ENCODE measurements at regions not wholly inside any gene's neighbourhood (a gene's known extent, or its start where the extent isn't known, plus 50 kb on each side); places are given as distances from the start of the nearest gene placed in this dataset.
"Not testable (repeated sequence)": the region's sequence is repeated elsewhere in the genome, so short reads cannot be mapped to it uniquely, and the experiment has no call there.

DNA sequence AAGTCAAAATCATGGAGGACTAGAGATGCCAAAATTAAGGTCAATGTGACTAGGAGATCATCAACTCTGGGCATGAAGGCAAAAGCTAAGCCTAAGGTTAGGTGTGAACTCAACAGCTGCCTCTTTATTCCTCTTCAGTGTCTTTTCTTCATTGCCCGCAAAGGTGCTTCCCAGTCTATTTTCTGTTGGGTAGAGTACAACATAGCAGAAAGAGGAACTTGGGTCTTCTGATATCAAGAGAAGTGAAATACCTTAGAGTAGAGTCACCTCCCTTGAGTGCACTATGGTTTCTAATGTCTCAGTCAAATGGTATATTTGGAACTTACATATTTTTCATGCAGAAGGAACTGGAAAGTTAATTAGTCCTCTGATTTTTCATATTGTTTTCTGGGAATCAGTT, 122.5 kb upstream of the GRIN3A start:
- Histone ChIP-seq H4K20me1 (no peaks in the 10 kb centered on the region), H3K27ac (no peak overlapping the region), H3K27me3 (no peaks in the 10 kb centered on the region), H3K4me1 (no peaks in the 10 kb centered on the region), H3K4me3 (no peak overlapping the region), H3K36me3 (no peaks in the 10 kb centered on the region), H3K4me2 (no peak overlapping the region), H3K9me3 (replicated peaks in 1 of 11) (no peaks in the 10 kb centered on the region), H3K9ac (no peak overlapping the region)
- TF ChIP-seq Cebpa-rat (IDR thresholded peaks at IDR 0.05), result no peak

DNA sequence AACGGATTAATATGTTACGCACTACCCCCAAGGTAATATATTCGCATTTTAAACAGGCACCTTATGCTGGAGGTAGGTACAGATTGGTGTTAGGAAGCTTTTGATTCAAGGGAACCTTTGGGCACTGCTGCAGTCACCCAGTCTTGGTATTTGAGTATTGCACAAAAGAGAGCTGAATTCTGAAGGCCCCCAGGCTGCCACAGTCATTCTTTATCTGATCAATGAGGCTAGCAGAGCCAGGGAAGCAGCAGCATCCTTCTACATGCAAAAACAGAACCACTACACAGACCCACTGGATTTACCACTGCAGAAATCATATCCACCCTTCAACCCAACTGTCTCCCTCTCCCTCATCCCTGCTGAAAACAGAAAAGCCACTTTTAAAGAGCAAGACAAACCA, 121.2 kb upstream of the GRIN3A start:
- no peaks in the 10 kb centered on the region for H4K20me1 ChIP-seq
- no peaks in the 10 kb centered on the region for H3K4me1 ChIP-seq
- H3K27ac ChIP-seq, result no peak overlapping the region
- no peaks in the 10 kb centered on the region for H3K27me3 ChIP-seq
- H3K9ac ChIP-seq, result no peak overlapping the region
- H3K9me3 ChIP-seq (replicated peaks in 1 of 11), result no peaks in the 10 kb centered on the region
- no peak overlapping the region for H3K4me2 ChIP-seq
- no peak overlapping the region for H3K4me3 ChIP-seq
- TF ChIP-seq Cebpa-rat (IDR thresholded peaks at IDR 0.05), result no peak
- no peaks in the 10 kb centered on the region for H3K36me3 ChIP-seq

DNA sequence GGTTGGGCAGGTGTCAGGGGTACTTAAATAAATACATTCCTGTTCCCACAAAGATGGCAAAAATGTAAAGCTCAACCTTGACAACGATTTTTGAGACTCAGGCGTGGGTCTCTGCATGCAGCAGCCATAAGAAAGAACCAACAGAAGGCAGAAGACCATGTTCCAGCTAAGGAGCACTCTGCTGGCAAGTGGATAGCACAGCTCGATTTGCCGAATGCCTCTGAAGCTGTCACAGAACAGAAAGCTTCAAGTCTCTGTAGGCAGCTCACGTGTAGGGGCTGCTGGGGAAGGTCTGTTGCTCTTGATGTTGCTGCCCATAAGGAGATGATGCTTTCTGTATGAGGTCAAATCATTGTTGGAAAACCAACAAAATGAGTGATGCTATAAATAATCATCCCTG, 119.6 kb upstream of the GRIN3A start:
- Histone ChIP-seq H3K27me3 (no peaks in the 10 kb centered on the region), H3K4me2 (no peak overlapping the region), H3K4me3 (no peak overlapping the region), H4K20me1 (no peaks in the 10 kb centered on the region), H3K36me3 (no peaks in the 10 kb centered on the region), H3K9me3 (replicated peaks in 1 of 11) (no peaks in the 10 kb centered on the region), H3K9ac (no peak overlapping the region), H3K27ac (no peak overlapping the region), H3K4me1 (no peaks in the 10 kb centered on the region)
- no peak for TF ChIP-seq Cebpa-rat (IDR thresholded peaks at IDR 0.05)

DNA sequence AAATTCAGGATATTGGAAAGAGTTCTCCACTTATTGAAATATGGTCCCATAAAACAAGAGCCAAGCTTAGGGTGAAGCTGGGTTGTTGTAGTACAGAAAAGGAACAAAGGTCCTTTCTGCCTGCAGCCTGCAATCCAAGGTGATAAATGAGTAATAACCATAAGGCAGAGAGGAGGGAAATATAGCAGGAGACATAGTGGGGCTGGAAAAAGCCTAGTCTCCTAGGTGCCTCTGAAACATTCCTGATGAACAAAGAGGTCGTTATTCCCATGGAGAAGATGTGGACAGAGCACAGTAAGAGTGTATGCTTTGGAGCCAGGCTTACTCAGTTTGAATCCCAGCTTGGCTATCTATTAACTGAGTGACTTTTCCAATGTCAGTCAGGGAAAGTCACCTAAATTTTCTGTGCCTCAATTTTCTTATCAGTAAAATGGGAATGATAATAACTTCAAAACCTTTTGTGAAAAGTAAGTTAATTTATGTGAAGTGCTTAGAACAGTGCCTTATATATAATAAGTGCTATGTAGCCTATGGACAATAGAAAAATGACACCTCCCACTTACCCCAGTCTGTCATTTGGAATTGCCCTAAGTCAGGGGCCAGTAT, 110.8 kb upstream of the GRIN3A start:
- no peak for TF ChIP-seq Cebpa-rat (IDR thresholded peaks at IDR 0.05)
- no peaks in the 10 kb centered on the region for H3K27me3 ChIP-seq
- H3K27ac ChIP-seq, result no peak overlapping the region
- H3K4me1 ChIP-seq, result no peaks in the 10 kb centered on the region
- no peak overlapping the region for H3K9ac ChIP-seq
- H3K4me2 ChIP-seq, result no peak overlapping the region
- no peaks in the 10 kb centered on the region for H3K36me3 ChIP-seq
- no peak overlapping the region for H3K4me3 ChIP-seq
- H3K9me3 ChIP-seq (replicated peaks in 1 of 11), result no peaks in the 10 kb centered on the region; a peak in 2 of 22 replicates
- H4K20me1 ChIP-seq, result no peaks in the 10 kb centered on the region

DNA sequence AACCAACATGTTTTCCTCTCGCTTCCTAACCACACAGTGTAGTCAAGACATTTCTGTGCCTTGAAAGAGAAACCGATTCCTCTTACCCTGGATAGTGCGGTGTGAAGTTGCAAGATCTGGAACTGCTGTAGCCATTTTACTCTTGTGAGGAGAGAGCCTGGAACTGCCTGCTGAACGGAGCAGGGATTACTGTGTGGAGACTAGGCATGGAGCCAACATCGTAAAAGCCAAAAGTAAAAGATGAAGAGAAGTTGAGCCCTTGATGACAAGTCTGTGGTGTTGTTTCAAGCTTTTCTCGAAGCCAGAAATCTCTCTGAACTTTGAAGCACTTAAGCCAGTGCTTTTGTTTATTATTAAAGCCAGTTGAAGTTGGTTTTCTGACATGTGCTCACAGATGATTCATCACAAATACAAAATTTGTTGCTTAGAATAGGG, 110.1 kb upstream of the GRIN3A start:
- H3K4me2 ChIP-seq, result no peak overlapping the region
- no peaks in the 10 kb centered on the region for H4K20me1 ChIP-seq
- no peak for TF ChIP-seq Cebpa-rat (IDR thresholded peaks at IDR 0.05)

DNA sequence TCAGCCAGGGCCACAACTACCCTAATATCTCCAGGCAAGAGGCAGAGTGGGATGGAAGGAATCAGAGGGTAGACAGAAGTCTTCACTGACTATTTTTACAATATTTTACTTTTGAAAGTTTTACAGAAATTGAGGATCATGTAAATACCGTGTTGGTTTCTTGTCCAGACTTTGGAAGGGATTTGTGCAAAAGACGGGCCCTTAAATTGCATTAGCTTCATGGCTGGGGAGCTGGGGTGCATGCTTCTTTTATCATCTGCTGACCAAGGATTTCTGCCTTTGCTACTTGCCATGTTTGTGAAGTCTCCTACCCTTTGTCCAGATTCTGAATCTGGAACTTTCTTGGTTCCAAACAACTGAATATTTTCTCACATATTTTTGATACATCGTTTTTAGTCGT, 107.7 kb upstream of the GRIN3A start:
- Histone ChIP-seq H3K36me3 (no peaks in the 10 kb centered on the region), H3K4me1 (no peaks in the 10 kb centered on the region), H3K27ac (no peak overlapping the region), H3K4me2 (no peak overlapping the region), H3K27me3 (no peaks in the 10 kb centered on the region), H3K9ac (no peak overlapping the region), H4K20me1 (no peaks in the 10 kb centered on the region), H3K4me3 (no peak overlapping the region), H3K9me3 (replicated peaks in 1 of 11) (no peaks in the 10 kb centered on the region)
- no peak for TF ChIP-seq Cebpa-rat (IDR thresholded peaks at IDR 0.05)

More for the DNA sequence above, 110.1 kb upstream of the GRIN3A start:
- no peaks in the 10 kb centered on the region for H3K36me3 ChIP-seq
- H3K9ac ChIP-seq, result no peak overlapping the region
- H3K9me3 ChIP-seq (replicated peaks in 1 of 11), result no peaks in the 10 kb centered on the region; a peak in 2 of 22 replicates
- no peaks in the 10 kb centered on the region for H3K4me1 ChIP-seq
- no peak overlapping the region for H3K4me3 ChIP-seq
- no peaks in the 10 kb centered on the region for H3K27me3 ChIP-seq
- H3K27ac ChIP-seq, result no peak overlapping the region

DNA sequence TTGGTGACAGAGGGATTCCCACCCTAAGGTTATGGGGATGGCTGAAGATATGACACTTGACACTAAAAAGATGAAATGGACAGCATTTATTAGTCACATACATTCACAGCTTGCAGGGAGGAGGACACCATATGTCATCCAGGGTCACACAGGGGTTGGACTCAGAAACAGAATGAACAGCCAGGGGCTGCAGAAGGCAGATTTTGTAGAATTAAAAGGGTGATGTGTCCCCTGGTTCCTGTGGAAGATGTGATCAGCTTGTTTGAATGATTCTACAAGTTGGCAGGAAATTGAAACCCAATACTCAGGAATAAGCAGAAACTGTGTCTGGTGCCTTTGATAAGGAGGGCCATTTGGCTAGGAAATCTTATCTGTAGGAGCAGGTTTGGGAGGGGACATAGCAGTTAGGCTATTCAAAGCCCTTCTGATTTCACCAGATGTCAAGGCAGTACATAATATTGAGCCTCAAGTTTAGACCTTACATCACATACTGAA, 102.3 kb upstream of the GRIN3A start:
- no peak overlapping the region for H3K9ac ChIP-seq
- H3K9me3 ChIP-seq (replicated peaks in 1 of 11), result no peaks in the 10 kb centered on the region
- no peaks in the 10 kb centered on the region for H3K4me1 ChIP-seq
- TF ChIP-seq Cebpa-rat (IDR thresholded peaks at IDR 0.05), result no peak
- H3K4me3 ChIP-seq, result no peak overlapping the region
- H3K36me3 ChIP-seq, result no peaks in the 10 kb centered on the region
- H3K27me3 ChIP-seq, result no peaks in the 10 kb centered on the region
- no peak overlapping the region for H3K4me2 ChIP-seq
- H3K27ac ChIP-seq, result no peak overlapping the region
- H4K20me1 ChIP-seq, result no peaks in the 10 kb centered on the region

DNA sequence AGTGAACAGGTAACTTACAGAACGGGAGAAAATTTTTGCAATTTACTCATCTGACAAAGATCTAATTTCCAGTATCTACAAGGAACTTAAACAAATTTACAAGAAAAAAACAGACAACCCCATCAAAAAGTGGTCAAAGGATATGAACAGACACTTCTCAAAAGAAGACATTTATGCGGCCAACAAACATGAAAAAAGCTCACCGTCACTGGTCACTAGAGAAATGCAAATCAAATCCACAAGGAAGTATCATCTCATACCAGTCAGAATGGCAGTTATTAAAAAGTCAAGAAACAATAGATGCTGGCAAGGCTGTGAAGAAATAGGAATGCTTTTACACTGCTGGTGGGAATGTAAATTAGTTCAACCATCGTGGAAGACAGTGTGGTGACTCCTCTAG, 100.5 kb upstream of the GRIN3A start:
- not testable (repeated sequence) for H3K36me3 ChIP-seq; H3K4me2 ChIP-seq; H4K20me1 ChIP-seq; H3K4me1 ChIP-seq; H3K4me3 ChIP-seq; H3K27ac ChIP-seq; H3K9me3 ChIP-seq (replicated peaks in 1 of 11); H3K9ac ChIP-seq; H3K27me3 ChIP-seq

DNA sequence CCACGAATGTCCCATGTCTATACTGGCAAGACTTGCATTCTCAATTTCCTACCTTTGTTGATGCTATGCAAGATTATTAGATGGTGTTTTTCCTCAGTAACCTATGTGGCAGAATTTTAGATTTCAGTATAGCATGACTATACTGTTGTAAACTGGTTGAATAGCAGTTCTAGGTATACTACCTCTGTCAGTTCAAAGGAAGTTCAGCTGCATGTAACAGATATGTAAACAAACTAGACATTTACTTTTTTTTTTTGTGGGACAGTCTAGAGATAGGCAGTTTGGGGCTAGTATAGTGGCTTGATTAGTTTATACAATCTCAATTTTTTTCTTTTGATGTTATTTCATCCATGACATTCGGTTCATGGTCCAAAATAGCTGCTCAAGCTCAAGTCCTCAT, 97.6 kb upstream of the GRIN3A start:
- Histone ChIP-seq H3K4me2 (no peak overlapping the region), H3K27me3 (no peaks in the 10 kb centered on the region), H3K27ac (no peak overlapping the region), H3K4me3 (no peak overlapping the region), H3K4me1 (no peaks in the 10 kb centered on the region), H3K9me3 (replicated peaks in 1 of 11) (no peaks in the 10 kb centered on the region), H3K9ac (no peak overlapping the region), H4K20me1 (no peaks in the 10 kb centered on the region), H3K36me3 (no peaks in the 10 kb centered on the region)
- no peak for TF ChIP-seq Cebpa-rat (IDR thresholded peaks at IDR 0.05)

DNA sequence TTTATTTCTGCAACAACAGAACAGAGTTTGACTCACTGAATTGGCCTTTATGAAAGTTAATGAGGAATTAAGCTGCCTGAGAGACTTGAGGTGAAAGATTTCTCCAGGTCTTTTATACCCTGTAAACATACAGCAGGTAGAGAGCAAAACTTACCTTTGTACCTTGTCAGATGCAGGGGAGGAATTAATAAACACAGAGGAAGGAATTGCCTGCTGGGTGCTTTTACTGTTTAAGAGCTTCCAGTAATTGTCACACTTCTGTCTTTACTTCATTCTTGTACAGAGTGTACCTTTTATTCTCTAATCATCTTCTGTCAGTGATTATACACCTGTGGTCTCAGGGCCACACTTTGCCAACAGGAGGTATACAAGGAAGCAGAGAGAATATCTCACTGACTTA, 94.0 kb upstream of the GRIN3A start:
- Histone ChIP-seq H3K4me3 (no peak overlapping the region), H3K9ac (no peak overlapping the region), H3K4me1 (no peaks in the 10 kb centered on the region), H3K27ac (no peak overlapping the region), H3K4me2 (no peak overlapping the region), H3K9me3 (replicated peaks in 1 of 11) (no peaks in the 10 kb centered on the region), H3K27me3 (no peaks in the 10 kb centered on the region), H4K20me1 (no peaks in the 10 kb centered on the region), H3K36me3 (no peaks in the 10 kb centered on the region)
- no peak for TF ChIP-seq Cebpa-rat (IDR thresholded peaks at IDR 0.05)

DNA sequence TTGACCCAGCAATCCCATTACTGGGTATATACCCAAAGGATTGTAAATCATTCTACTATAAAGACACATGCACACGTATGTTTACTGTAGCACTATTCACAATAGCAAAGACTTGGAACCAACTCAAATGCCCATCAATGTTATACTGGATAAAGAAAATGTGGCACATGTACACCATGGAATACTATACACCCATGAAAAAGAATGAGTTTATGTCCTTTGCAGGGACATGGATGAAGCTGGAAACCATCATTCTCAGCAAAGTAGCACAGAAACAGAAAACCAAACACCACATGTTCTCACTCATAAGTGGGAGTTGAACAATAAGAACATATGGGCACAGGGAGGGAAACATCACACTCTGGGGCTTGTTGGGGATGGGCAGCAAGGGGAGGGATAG, 83.0 kb upstream of the GRIN3A start:
- not testable (repeated sequence) for H3K27me3 ChIP-seq; H3K4me3 ChIP-seq; H3K9me3 ChIP-seq (replicated peaks in 1 of 11); H3K27ac ChIP-seq; H3K9ac ChIP-seq; H3K36me3 ChIP-seq; H3K4me2 ChIP-seq; H4K20me1 ChIP-seq; H3K4me1 ChIP-seq

DNA sequence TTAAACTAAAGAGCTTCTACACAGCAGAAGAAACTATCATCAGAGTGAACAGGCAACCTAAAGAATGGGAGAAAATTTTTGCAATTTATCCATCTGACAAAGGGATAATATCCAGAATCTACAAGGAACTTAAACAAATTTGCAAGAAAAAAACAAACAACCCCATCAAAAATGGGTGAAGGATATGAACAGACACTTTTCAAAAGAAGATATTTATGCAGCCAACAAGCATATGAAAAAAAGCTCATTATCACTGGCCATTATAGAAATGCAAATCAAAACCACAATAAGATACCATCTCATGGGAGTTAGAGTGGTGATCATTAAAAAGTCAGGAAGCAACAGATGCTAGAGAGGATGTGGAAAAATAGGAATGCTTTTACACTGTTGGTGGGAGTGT, 82.5 kb upstream of the GRIN3A start:
- not testable (repeated sequence) for H3K36me3 ChIP-seq; H3K4me3 ChIP-seq; H3K9me3 ChIP-seq (replicated peaks in 1 of 11); H3K9ac ChIP-seq; H3K27me3 ChIP-seq; H3K4me1 ChIP-seq; H4K20me1 ChIP-seq; H3K27ac ChIP-seq; H3K4me2 ChIP-seq
